ENCODE measurements at regions not wholly inside any gene's neighbourhood (a gene's known extent, or its start where the extent isn't known, plus 50 kb on each side); places are given as distances from the start of the nearest gene placed in this dataset.

DNA sequence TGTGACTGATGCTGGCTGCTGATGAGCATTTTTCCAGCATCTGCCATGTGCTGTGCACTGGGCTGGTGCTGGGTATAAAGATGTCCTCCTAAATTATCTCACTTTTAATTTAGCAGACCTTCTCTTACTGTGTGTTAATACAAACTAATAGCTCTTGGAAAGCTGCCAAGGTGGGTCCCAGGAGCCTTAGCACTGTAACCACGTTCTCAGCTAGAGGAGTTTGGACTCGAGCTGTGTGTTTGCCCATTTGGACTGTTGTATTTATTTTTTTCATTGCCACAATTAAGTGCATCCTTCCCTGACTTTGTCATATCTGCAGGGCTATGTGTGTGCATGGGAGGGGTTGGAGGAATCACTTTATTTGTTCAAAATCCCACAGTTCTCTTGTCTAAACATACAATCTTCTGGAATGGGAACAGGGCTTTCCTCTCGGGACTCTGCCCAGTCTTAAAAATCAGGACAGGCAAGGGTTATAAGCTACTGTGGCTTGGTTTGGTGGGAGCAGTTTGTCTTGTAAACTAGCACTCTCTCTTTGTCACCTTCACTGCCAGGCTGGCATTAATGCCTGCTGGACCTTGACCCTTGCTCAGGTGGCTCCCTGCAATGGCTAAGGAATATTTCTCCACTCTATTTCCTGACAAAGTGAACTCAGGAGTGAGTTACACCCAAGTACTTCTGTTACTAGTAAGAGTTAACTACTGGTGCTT lies 129.7 kb upstream of the MGAT5 start (continued):
- TF ChIP-seq REST (IDR thresholded peaks at IDR 0.05; ENCODE audit: unreplicated experiment) (no peak), CREB1 (CRISPR knock-in tag; IDR thresholded peaks at IDR 0.05; ENCODE audit: low read depth) (no peak), EZH2phosphoT487 (IDR thresholded peaks at IDR 0.05; ENCODE audit: unreplicated experiment) (no peak), ZNF331 (CRISPR knock-in tag; IDR thresholded peaks at IDR 0.05; ENCODE audit: low read depth) (no peak), EZH2 (IDR thresholded peaks at IDR 0.05; ENCODE audit: low read depth, unreplicated experiment) (no peak), ETS1 (IDR thresholded peaks at IDR 0.05) (no peak), STAT1 (IDR thresholded peaks at IDR 0.05; ENCODE audit: unreplicated experiment) (no peak)

DNA sequence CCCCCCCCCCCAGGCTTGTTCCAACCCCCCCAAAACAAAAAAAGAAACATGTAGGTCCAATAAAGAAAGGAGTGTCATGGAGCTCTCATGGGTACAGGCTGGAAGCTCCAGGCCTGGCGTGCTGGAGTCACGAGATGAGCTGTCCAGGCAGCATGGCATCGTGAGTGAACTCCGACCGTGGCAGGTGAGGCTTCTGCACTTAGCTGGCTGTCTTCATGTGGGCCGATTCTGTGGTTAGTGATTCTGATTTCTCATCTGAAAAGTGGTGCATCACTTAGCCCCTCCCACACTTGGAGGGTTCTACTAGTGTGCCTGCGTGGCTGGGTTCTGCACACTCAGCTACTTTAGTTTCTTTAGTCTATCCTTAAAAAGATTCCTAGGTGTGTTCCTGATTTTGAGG lies 126.4 kb upstream of the MGAT5 start:
- Histone ChIP-seq H3K9me2 (ENCODE audit: insufficient read depth) (no peaks in the 10 kb centered on the region), H3F3A (replicated peaks; ENCODE audit: low read depth) (no peaks in the 10 kb centered on the region), H3K4me1 (ENCODE audit: insufficient read depth) (peaks cover 26% of the 10 kb centered on the region), H3K27ac (ENCODE audit: low read depth) (no peak overlapping the region), H3K4me3 (no peak overlapping the region), H3K4me2 (no peak overlapping the region), H3K36me3 (ENCODE audit: insufficient read depth) (no peaks in the 10 kb centered on the region), H3K27me3 (ENCODE audit: insufficient read depth) (no peaks in the 10 kb centered on the region), H3K79me2 (replicated peaks; ENCODE audit: insufficient read depth) (peaks cover 94% of the 10 kb centered on the region), H4K20me1 (replicated peaks; ENCODE audit: insufficient read depth) (peaks cover 24% of the 10 kb centered on the region), H2AFZ (no peak overlapping the region)
- ATAC-seq (no peak), DNase-seq (ENCODE audit: low spot score) (no peak)
- H3K4me3 Mint-ChIP-seq: no peak overlapping the region
- peaks cover 10% of the 10 kb centered on the region for H3K27me3 Mint-ChIP-seq (ENCODE audit: insufficient read depth, low read depth, poor library complexity)
- peaks cover 35% of the 10 kb centered on the region for H3K36me3 Mint-ChIP-seq (ENCODE audit: low read depth)
- H3K9me3 Mint-ChIP-seq: peaks cover 25% of the 10 kb centered on the region
- peaks cover 55% of the 10 kb centered on the region for H3K4me1 Mint-ChIP-seq
- TF ChIP-seq NANOG (IDR thresholded peaks at IDR 0.05; ENCODE audit: borderline replicate concordance) (no peak), STAT1 (IDR thresholded peaks at IDR 0.05; ENCODE audit: unreplicated experiment) (no peak), ZNF114 (CRISPR knock-in tag; IDR thresholded peaks at IDR 0.05) (no peak), POLR2AphosphoS5 (IDR thresholded peaks at IDR 0.05; ENCODE audit: low read depth) (no peak), EZH2 (IDR thresholded peaks at IDR 0.05; ENCODE audit: low read depth, unreplicated experiment) (no peak)
- H3K27ac Mint-ChIP-seq: no peak overlapping the region

Measured in GM23338 (cell line).